Cerebellar nuclear complex (tissue), 1 donor: ENCODE measurements at regions not wholly inside any gene's neighbourhood (a gene's known extent, or its start where the extent isn't known, plus 50 kb on each side); places are given as distances from the start of the nearest gene placed in this dataset.

Experiments
- DNase-seq, 2 experiments: peaks; one replicate each; lab custom pipeline; 2025; lab: John Stamatoyannopoulos, UW

DNA sequence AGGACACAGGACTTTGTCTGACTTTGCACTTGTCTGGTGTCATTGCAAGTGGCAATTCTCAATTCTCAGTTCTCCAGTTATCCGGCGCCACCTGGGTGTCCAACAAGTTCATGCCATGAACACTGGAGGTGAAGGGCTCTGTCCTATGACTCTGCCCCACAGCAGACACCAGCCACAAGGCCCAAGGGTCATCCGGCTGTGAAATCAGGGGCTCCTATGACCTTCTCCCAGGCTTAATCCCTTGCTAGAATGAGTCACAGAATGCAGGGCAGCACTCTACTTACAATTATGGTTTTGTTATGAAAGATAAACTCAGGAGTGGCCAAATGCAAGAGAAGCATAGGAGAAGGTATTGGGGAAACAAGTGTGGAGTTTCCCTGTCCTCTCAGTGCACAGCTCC is 392.0 kb downstream of the GADD45G start:
- no peak for DNase-seq

- DNase-seq = no peak
Measured at GRCh38 chr9:89998633-89999032, 393.8 kb downstream of the GADD45G start.

DNA sequence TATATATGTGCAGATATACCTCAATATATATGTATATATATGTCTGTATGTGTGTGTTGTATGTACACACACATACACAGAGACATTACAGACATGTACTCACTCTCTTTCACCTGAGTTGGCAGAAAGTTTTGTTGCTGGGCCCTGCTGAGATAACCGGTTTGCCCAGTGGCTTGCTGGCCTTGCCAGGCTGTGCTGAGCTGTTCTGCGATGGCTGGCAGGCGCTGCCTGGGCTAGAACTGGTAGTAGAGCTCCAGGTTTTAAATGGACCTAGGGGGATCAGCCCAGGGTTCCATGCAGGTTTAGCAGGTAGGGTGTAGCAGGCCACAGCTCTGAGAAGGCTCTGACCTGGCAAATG is 394.3 kb downstream of the GADD45G start:
- no peak for DNase-seq

DNA sequence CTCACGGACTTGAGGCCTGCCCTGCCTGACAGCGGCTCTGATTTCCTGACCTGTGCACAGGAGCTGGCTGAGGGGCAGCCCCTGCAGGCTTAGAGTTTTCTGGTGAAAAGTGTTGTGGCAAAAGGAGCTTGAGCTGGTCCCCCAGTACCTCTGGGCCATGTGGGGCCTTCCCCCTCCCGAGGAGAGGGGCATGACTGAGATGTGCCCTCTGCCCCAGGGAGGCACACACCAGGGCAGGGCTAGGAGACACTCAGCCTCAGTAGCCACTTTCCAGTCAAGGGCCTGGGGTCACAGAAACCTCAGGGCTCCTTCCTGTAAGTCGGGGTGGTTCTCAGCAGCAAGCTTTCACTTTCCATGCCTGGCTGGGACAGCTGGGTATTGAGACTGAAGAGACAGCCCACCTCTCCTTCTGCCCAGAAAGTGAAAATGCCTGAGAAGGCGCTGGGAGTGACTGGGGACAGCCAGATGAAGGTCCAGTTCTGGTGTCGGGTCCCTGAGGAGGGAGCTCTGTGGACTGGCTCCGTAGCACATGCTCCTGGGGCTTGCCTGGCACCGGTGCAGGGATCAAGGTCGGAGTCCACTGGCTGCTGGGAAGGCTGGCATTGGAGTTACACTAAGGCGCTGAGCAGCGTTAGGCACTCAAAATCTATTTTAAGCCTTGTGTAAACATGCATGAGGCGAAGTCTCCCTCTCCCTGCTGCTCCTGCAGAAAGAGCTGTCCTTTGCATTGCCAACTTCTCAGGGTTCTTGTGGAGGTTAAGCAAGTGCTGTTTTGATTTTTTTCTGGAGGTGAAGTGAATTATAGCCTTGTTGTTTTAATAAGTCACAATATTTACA is 394.9 kb downstream of the GADD45G start:
- peak; percentile 52 to 55 for DNase-seq

DNA sequence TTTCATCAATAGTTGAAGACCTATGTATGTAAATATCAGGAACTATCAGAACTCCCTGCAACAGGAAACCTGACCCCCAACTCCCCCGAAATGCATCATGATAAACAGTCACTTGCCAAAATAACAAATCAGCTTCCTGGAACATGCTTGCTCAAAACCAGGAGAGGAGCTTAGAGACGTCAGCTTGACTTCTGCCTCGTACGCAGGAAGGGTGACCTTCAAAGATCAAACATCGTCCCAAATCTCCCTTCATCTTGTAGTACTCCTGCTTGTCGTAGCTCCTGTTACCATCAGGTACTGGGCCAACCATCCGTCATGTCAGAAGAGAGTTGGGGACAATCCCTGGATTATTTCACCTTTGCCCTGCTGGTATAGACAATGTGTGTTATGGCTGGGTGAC is 396.1 kb downstream of the GADD45G start:
- DNase-seq = no peak

GRCh38 chr9:90001747-90002146 is 396.9 kb downstream of the GADD45G start:
- DNase-seq = no peak

DNA sequence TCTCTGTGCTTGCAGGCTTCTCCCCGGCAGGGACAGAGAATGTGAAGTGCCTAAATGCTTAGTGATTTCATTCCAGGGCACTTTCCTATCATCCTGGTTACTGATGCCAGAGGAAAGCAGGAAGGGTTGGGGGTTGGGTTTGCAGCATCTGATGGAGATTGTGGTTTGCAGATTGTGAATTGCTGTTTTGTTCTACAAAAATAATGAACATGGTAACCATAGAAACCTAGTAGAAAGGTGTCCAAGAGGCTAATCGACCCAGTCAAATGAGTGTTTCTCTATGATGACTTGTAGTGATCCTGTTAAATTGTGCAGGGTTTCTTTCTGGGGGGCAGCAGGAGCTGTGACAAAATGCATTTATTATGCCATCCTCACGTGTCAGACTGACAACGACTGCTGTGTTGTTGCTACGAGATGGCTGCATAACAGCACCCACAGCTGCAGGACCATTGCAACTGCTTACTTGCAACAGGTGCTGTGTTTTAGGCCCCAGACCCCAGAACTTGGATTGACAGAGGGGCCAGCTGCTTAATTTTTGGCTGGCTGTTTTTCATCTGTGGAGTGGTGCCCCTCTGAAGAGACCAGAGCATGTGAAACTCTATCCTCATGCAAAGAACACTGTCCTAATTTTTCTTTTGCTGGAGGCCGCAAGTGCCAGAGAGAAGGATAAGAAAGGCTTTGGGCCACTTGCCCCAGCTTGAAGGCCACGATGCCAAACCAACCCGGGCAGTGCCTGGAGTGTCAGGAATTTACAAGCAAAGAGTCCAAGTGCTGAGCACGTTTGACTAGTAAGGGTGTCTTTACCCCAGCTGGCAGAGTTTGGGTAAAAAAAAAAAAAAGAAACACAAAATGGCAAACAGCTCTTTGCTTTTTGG is 397.8 kb downstream of the GADD45G start:
- DNase-seq = no peak

DNA sequence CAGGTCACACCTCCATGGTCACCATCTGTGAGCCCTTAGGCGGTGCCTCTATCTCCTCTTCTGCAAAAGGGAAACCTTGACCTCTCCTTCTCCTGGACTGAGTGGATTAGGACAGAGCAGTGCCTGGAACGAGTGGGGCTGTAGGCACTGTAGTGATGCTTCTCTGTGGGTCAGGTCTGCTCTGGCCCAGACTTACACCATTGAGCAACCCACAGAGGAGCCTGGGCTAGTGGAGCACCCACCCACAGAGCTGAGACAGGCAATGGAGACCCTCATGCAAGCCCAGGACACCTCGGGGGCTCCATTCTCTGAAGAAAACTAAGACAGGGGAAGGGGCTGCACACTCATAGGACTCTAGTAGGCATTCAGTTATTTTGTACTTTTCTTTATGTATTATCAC is 400.6 kb downstream of the GADD45G start:
- DNase-seq = no peak

DNA sequence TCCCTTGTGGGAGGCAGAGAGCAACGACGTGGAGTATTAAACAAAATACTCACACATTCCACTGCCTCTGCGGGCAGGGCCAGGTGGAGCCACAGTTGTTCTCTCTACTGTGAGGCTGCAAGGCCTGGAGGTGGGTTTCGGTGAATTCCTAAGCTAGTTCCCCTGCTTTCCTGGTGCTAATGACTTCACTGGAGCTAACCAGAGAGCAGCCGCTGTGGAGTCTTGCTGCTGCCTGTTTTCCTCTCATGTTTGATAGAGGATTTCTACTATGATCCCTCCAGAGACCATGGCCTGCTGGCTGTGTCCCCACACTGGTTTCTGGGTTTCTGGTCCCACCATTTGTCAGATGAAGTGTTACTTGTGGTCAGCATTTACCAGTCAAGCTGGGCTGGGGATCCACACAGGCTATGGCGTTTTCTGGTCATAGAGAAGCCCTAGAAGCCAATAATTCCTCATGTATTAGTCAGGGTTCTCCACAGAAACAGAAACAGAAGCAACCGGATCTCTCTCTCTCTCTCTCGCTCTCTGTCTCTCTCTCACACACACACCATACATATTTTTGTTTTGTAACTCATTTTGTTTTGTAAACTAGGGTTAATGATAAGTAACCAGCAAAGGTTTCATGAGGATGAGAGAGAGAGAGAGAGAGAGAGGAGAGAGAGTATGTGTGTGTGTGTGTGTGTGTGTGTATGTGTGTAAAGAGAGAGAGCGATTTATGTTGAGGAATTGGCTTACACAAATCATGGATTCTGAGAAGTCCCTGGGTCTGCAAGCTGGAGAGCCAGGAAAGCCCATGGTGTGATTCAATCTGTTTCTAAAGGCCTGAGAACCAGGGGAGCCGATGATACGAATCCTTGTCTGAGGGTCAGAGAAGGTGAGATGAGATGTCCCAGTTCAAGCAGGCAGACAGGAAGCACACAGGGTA is 403.0 kb downstream of the GADD45G start:
- DNase-seq = no peak

DNA sequence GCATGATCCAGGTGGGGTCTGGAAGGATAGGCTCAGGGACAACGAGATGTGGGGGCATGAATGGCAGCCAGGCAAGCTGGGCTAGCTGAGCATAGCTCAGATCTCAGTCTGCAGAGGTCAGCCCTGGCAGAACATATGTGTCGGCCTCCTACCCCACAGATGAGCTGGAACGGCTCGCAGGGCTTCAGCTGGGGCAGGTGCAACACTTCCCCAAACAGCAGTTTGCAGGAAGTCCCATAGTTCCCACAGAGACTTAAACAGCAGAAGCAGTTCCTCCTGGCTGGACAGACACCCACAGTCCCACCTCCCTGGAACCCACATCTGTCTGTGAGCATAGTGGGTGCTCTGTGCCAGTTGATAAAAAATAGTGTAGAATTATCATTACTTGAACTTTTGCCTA is 404.6 kb downstream of the GADD45G start:
- DNase-seq = no peak

DNA sequence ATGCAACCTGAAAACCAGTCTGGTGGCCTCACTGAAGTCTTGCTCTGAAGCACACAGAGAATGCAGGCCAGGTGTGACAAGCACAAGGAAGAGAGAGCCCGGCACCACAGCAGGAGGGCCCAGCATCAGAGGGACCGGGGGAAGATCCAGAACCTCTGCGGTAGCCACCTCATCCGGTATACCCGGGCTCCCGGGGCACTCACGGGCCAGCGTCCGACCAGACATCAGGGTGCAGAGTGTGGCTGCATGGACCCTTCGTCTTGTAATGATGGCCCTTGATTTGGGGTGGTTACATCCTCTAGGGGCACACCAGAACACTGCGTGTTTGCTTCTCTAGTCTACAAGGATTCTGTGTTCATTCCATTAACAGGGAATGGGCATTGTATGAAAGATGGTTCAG is 406.0 kb downstream of the GADD45G start:
- no peak for DNase-seq

DNA sequence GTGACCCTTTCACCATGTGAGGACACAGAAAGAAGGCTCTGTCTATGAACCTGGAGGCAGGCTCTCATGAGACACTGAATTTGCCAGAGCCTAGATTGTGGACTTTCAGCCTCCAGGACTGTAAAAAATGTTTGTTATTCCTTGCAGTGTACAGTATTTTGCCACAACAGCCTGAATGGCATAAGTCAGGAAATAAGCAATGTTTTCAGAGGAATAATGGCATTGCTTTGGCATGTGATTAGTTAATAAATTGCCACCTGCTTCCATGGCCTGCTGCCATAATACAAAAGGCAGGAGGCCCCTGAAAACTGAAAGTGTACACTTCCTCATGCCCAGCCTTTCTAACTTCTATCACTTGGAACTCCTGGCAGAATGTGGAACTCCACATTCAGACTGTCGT is 408.1 kb downstream of the GADD45G start:
- DNase-seq = no peak

GRCh38 chr9:90013778-90014177 is 409.0 kb downstream of the GADD45G start:
- DNase-seq = no peak

- DNase-seq = no peak
Measured at GRCh38 chr9:90014421-90014820, 409.6 kb downstream of the GADD45G start.

- no peak for DNase-seq
Measured at GRCh38 chr9:90016272-90016671, 411.5 kb downstream of the GADD45G start.

DNA sequence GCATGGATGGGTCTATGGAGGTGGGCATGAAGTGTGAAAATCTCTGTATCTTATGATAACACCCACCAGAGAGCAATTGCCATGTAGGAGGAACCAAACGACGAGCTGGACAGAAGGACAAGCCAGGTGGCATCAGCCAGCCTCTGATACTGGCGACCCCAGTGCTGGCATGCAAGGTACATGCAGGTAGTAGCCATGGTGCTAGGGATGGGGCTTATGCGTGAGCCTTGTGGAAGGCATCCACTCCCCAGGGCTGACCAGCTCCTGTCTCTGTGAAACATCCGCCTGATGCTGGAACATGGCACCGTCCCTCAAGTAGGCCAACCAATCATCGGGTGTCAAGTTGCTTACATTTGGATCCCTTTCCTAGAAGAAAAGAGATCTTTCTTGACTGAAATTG is 412.9 kb downstream of the GADD45G start:
- DNase-seq = no peak

DNA sequence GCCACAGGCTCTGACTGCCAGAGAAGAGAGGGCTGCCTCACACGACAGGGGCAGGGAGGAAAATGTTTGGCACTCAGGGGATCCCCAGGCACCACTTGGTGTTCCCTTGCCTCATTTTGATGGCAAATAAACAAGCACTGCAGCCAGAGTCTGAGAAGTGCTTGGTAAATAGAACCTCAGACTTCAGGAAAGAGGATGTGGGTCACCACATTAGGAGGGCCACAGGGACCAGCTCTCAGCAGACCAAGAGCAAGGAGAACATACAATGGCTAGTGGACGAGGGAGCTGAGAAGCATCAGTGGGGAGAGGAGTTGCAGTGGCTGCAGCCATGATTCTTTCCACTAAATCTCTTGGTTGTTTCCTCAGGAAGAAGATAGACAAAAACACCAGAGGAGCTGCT is 413.9 kb downstream of the GADD45G start:
- DNase-seq = no peak

GRCh38 chr9:90019626-90020025 is 414.8 kb downstream of the GADD45G start:
- DNase-seq = no peak

GRCh38 chr9:90020276-90020871 is 415.6 kb downstream of the GADD45G start:
- no peak for DNase-seq

DNA sequence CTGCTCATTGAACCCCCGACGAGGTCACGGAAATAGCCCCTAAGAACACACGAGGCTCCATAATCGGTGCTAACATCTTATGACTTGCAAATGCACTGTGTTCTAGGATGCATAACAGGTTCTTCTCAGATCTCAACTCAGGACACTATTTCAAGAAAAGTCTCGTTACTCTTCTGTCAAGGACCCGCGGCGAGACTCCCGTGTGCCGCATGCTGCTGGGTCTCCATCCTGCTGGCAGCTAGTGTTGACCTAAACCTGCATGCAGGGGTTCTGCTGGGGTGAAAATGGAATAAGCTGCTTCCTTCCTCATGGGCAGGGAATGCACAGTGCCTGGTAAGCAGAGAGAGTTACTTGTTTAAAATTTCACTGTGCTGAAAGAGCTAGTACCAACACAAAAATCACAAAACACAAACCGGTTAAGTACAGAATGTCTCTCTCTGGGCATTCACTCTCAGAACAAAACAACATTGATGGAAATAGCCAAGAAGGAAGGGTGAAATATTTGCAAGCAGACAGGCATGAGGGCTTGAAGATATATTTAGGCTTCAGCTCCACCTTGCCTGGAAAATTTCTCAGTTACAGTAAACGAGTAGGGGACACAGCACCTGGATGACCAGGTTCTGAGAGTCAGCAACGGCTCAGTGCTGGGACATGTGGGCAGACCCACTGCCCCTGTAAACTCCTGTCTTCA is 416.5 kb downstream of the GADD45G start:
- no peak for DNase-seq

DNA sequence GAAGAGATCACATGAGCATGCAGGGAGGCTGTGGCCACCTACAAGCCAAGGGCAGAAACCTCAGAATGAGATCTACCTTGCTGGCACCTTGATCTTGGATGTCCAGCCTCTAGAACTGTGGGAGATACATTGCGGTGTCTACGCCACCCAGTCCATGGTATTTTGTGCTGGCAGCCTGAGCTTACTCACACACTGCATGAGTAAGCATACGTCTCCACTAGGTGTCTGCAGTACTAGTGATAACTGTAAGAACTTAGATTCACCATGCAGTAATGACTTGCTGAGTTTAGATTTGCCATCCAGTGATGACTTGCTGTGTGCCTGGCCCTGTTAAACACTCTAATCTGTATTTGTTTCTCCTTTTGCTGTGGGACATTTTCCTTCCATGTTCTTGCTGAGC is 417.7 kb downstream of the GADD45G start:
- no peak for DNase-seq
